ENCODE measurements at regions not wholly inside any gene's neighbourhood (a gene's known extent, or its start where the extent isn't known, plus 50 kb on each side); places are given as distances from the start of the nearest gene placed in this dataset.

DNA sequence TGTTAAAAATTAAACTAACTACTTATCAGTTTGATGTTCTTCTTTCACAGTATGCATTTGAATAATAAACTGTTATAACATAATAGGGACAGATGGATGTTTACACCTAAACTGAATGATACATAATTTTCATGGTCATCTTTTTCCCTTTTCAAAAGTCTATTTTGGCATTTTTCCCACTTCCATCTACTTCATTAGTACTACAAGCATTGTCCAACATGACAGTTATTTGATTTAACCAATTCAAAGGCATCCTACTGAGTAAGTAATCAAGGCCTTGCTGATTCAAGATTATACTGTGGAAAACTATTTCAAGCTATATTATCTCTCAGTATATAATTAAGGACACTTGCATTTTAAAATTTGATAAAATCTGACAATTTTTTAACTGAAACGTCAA lies 212.9 kb downstream of the FAT4 start:
- no peak for DNase-seq (ENCODE audit: low spot score)
- H3K27me3 Mint-ChIP-seq (ENCODE audit: unreplicated experiment) = no peaks in the 10 kb centered on the region
- no peak overlapping the region for H3K27ac Mint-ChIP-seq (ENCODE audit: unreplicated experiment)
- no peaks in the 10 kb centered on the region for H3K9me3 Mint-ChIP-seq (ENCODE audit: unreplicated experiment)
- no peaks in the 10 kb centered on the region for H3K36me3 Mint-ChIP-seq (ENCODE audit: low read depth, unreplicated experiment)
- TF ChIP-seq, protein P1, sequence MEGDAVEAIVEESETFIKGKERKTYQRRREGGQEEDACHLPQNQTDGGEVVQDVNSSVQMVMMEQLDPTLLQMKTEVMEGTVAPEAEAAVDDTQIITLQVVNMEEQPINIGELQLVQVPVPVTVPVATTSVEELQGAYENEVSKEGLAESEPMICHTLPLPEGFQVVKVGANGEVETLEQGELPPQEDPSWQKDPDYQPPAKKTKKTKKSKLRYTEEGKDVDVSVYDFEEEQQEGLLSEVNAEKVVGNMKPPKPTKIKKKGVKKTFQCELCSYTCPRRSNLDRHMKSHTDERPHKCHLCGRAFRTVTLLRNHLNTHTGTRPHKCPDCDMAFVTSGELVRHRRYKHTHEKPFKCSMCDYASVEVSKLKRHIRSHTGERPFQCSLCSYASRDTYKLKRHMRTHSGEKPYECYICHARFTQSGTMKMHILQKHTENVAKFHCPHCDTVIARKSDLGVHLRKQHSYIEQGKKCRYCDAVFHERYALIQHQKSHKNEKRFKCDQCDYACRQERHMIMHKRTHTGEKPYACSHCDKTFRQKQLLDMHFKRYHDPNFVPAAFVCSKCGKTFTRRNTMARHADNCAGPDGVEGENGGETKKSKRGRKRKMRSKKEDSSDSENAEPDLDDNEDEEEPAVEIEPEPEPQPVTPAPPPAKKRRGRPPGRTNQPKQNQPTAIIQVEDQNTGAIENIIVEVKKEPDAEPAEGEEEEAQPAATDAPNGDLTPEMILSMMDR (IDR thresholded peaks at IDR 0.05; ENCODE audit: unreplicated experiment) = no peak
- no peaks in the 10 kb centered on the region for H3K4me1 Mint-ChIP-seq (ENCODE audit: unreplicated experiment)
- H3K4me3 Mint-ChIP-seq (ENCODE audit: unreplicated experiment) = no peak overlapping the region

DNA sequence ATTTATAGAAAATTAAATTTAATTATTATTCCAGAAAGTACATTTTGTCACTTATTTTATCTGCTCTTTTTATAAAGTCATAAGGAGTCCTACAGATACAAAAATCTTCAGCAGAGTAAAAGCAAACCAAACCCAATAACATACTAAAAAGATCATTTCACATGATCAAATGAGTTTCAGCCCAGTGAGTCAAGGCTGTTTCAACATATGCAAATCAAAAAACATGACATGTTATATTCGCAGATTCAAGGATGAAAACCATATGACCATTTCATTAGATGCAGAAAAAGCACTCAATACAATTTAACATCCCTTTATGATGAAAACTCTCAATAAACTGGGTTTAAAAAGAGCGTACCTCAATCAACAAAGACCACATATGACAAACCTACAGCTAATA lies 214.3 kb downstream of the FAT4 start:
- Mint-ChIP-seq H3K27me3 (ENCODE audit: unreplicated experiment) (no peaks in the 10 kb centered on the region), H3K9me3 (ENCODE audit: unreplicated experiment) (no peaks in the 10 kb centered on the region), H3K27ac (ENCODE audit: unreplicated experiment) (no peak overlapping the region), H3K4me1 (ENCODE audit: unreplicated experiment) (no peaks in the 10 kb centered on the region), H3K36me3 (ENCODE audit: low read depth, unreplicated experiment) (no peaks in the 10 kb centered on the region), H3K4me3 (ENCODE audit: unreplicated experiment) (no peak overlapping the region)
- DNase-seq (ENCODE audit: low spot score) = no peak
- TF ChIP-seq, protein P1 (IDR thresholded peaks at IDR 0.05; ENCODE audit: unreplicated experiment) = no peak

DNA sequence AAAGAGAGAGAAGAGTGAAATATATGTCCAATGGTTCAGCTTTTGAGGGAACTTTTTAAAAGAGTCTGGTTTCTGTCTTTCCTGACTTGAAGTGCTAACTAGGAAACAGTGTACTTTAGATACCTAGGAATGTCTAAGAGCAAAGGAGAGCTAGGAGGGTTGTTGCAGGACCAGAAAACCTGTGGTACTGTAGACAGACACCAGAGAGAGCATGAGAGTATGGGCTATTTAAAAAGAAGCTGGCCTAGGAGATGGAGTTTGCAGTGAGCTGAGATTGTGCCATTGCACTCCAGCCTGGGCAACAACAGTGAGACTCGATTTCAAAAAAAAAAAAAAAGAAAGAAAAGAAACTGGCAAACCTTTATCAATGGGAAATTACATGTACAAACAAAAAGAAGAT lies 223.9 kb downstream of the FAT4 start:
- peaks cover 9% of the 10 kb centered on the region for H3K4me1 Mint-ChIP-seq (ENCODE audit: unreplicated experiment)
- no peak for DNase-seq (ENCODE audit: low spot score)

DNA sequence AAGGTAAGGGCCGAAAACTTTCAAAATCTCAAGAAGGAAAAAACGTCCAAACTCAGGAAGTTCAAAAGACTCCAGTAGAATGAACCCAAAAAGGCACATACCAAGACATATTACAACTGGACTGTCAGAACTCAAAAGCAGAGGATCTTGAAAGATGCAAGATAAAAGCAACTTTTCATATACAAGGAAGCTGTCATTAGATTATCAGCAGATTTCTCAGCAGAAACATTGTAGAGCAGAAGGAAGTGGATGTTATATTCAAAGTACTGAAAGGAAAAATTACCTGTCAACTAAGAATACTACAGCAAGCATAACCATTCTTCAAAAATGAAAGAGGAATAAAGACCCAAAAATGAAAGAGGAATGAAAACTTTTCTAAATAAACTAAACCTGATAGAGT lies 224.9 kb downstream of the FAT4 start:
- Mint-ChIP-seq H3K9me3 (ENCODE audit: unreplicated experiment) (no peaks in the 10 kb centered on the region), H3K36me3 (ENCODE audit: low read depth, unreplicated experiment) (no peaks in the 10 kb centered on the region), H3K27ac (ENCODE audit: unreplicated experiment) (no peak overlapping the region), H3K4me1 (ENCODE audit: unreplicated experiment) (peaks cover 9% of the 10 kb centered on the region), H3K27me3 (ENCODE audit: unreplicated experiment) (no peaks in the 10 kb centered on the region), H3K4me3 (ENCODE audit: unreplicated experiment) (no peak overlapping the region)
- DNase-seq (ENCODE audit: low spot score) = no peak
- TF ChIP-seq, protein P1 (IDR thresholded peaks at IDR 0.05; ENCODE audit: unreplicated experiment) = no peak

More for the DNA sequence above, 223.9 kb downstream of the FAT4 start:
- Mint-ChIP-seq H3K4me3 (ENCODE audit: unreplicated experiment) (no peak overlapping the region), H3K27ac (ENCODE audit: unreplicated experiment) (no peak overlapping the region), H3K9me3 (ENCODE audit: unreplicated experiment) (no peaks in the 10 kb centered on the region), H3K36me3 (ENCODE audit: low read depth, unreplicated experiment) (no peaks in the 10 kb centered on the region), H3K27me3 (ENCODE audit: unreplicated experiment) (no peaks in the 10 kb centered on the region)
- TF ChIP-seq, protein P1 (IDR thresholded peaks at IDR 0.05; ENCODE audit: unreplicated experiment) = no peak

DNA sequence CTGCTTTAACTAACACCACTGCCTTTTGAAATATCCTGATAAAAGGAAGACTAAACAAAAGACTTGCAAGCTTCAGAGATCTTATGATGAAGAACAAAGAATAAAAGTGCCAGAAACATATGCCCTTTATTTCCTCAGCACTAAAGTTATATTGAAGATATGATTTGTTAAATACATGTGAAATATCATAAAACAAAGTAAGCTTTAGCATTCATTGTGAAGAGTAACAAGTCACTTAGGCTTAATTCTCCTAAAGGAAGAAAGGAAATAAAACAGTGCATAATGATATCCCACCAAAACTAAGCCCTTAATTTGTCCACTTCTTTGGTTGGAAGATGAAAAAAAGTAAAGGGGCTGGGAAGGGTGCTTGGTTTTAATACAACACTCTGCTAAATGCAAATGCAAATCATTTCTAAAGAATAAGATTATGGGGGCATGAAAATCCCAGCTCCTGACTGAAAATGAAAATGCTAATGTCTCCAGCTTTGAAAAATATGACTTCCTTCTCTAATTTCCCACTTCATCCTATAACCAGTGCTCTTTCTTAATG lies 227.2 kb downstream of the FAT4 start:
- TF ChIP-seq, protein P1 (IDR thresholded peaks at IDR 0.05; ENCODE audit: unreplicated experiment) = no peak
- H3K27me3 Mint-ChIP-seq (ENCODE audit: unreplicated experiment) = no peaks in the 10 kb centered on the region
- H3K36me3 Mint-ChIP-seq (ENCODE audit: low read depth, unreplicated experiment) = no peaks in the 10 kb centered on the region
- no peaks in the 10 kb centered on the region for H3K9me3 Mint-ChIP-seq (ENCODE audit: unreplicated experiment)
- no peak overlapping the region for H3K4me3 Mint-ChIP-seq (ENCODE audit: unreplicated experiment)
- peaks cover 9% of the 10 kb centered on the region for H3K4me1 Mint-ChIP-seq (ENCODE audit: unreplicated experiment)
- DNase-seq (ENCODE audit: low spot score) = no peak
- H3K27ac Mint-ChIP-seq (ENCODE audit: unreplicated experiment) = no peak overlapping the region
